ENCODE measurements at regions not wholly inside any gene's neighbourhood (a gene's known extent, or its start where the extent isn't known, plus 50 kb on each side); places are given as distances from the start of the nearest gene placed in this dataset.

GRCh38 chr7:118525020-118525419 is 300.5 kb downstream of the ANKRD7 start:
- intact Hi-C loops (cut with DNase I) = no loop called here
- no peak for DNase-seq (ENCODE audit: low spot score)

DNA sequence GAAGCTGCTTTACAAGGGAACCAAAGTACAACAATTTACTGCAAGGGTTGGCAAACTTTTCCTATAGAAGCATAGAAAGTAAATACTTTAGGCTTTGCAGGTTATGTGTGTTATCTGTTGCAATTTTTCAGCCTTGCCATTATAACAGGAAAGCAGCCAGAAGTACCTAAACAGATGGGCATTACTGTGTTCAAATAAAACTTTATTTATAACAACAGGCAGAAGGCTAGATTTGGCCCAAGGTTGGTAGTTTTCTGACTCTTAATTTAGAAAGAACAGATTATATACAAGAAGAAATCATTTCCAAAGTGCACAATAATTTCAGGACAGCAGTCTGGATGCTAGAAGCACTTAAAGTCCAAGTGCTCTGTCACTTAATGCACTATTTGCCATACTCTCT is 307.1 kb downstream of the ANKRD7 start:
- DNase-seq (ENCODE audit: low spot score) = no peak

DNA sequence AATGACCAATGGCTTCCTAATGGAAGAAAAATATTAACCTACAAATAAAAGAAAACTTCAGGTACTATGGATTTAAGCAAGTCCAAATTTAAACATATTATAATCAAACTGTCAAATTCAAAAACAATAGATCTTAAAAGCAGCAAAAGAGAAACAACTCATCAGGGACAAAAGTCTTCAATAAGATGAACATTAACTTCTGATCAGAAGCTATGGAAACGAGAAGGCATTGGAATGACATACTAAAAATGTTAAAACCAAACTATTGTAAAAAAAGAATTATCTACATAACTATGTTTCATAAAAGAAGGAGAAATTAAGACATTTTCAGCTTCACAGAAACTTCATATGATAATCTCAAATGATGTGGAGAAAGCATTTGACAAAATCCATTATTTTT is 334.7 kb downstream of the ANKRD7 start:
- intact Hi-C loops (cut with DNase I) = no loop called here

More for the DNA sequence above, 307.1 kb downstream of the ANKRD7 start:
- intact Hi-C loops (cut with DNase I) = no loop called here

DNA sequence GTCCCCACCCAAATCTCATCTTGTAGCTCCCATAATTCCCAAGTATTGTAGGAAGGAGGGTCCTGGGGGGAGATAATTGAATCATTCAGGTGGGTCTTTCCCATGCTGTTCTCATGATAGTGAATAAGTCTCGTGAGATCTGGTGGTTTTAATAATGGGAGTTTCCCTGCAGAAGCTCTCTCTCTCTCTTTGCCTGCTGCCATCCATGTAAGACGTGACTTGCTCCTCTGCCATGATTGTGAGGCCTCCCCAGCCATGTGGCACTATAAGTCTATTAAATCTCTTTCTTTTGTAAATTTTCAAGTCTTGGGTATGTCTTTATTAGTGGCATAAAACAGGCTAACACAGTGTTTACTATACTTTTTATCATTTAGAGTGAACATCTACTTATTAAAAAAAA is 338.8 kb downstream of the ANKRD7 start:
- intact Hi-C loops (cut with DNase I) = no loop called here
- no peak for DNase-seq (ENCODE audit: low spot score)

More for the DNA sequence above, 334.7 kb downstream of the ANKRD7 start:
- DNase-seq (ENCODE audit: low spot score) = no peak

- intact Hi-C loops (cut with DNase I) = no loop called here
- no peak for DNase-seq (ENCODE audit: low spot score)
These were observed 348.1 kb downstream of the ANKRD7 start for GRCh38 chr7:118572604-118573003.

DNA sequence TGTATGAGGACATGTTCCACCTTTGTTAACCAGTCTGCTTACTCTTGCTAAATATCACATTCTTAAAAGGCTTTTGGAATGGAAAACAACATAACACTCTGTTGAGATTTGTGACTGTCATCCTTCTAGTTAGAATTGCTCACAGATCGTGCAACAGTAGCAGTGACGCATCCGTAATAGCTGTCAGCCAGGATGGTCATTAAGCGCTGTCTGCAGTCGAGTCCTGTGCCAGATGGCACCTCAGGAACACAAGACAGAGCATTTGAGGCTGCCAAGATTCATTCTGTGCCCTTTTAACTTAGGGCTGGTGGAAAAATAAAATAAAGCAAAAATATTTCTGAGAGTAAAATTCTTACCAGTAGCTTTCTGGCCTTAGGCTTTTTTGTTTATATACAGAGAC is 348.6 kb downstream of the ANKRD7 start:
- no peak for DNase-seq (ENCODE audit: low spot score)
- intact Hi-C loops (cut with DNase I) = no loop called here

- no peak for DNase-seq (ENCODE audit: low spot score)
- intact Hi-C loops (cut with DNase I) = no loop called here
These were observed 351.0 kb downstream of the ANKRD7 start for GRCh38 chr7:118575393-118575948.

DNA sequence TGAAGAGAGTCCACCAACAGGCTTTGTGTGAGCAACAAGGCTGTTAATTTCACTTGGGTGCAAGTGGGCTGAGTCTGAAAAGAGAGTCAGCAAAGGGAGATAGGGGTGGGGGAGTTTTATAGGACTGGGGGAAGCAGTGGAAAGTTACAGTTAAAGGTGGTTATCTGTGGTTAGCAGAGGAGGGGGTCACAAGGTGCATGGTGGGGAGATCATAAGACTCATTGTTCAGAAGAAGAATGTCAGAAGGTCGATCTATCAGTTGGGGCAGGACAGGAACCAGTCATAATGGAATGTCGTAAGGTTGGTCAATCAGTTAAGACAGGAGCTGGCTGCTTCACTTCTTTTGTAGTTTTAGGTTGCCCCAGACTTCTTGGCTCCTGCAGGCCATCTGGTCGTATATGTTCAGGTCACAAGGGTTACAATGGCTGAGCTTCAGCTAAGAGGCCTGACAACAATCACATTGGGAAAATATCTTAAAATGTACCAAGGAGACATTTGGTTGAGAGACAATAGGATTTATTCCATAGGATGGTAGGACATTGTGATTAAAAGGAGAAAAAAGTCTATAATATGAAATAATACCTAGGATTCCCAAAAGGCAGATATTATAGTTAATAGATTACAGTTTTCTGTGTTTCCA is 356.4 kb downstream of the ANKRD7 start:
- intact Hi-C loops (cut with DNase I) = no loop called here

GRCh38 chr7:118583641-118584040 is 359.1 kb downstream of the ANKRD7 start:
- DNase-seq (ENCODE audit: low spot score) = no peak
- intact Hi-C loops (cut with DNase I) = no loop called here

More for the DNA sequence above, 356.4 kb downstream of the ANKRD7 start:
- DNase-seq (ENCODE audit: low spot score) = no peak

DNA sequence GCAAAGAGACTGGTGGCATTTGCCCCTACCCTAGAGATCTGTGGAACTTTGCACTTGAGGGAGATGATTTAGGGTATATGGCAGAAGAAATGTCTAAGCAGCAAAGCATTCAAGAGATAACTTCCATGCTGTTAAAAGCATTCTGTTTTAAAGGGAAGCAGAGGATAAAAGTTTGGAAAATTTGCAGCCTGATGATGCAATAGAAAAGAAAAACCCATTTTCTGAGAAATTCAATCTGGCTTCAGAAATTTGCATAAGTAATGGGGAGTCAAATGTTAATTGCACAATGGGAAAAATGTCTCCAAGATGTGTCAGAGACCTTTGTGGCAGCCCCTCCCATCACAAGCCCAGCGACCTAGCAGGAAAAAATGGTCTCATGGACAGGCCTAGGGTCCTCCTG is 361.7 kb downstream of the ANKRD7 start:
- intact Hi-C loops (cut with DNase I) = no loop called here
- no peak for DNase-seq (ENCODE audit: low spot score)

DNA sequence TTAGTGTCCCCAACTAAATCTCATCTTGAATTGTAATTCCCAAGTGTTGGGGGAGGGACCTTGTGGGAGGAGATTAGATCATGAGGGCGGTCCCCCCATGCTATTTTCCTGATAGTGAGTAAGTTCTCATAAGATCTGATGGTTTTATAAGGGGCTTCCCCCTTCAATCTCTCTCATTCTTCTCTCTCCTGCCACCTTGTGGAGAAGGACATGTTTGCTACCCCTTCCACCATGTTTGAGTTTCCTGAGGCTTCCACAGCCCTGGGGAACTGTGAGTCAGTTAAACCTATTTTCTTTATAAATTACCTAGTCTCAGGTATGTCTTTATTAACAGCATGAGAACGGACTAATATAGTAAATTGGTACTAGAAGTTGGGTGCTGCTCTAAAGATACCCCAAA is 365.6 kb downstream of the ANKRD7 start:
- intact Hi-C loops (cut with DNase I) = no loop called here
- no peak for DNase-seq (ENCODE audit: low spot score)

GRCh38 chr7:118602090-118602489 is 377.6 kb downstream of the ANKRD7 start:
- intact Hi-C loops (cut with DNase I) = no loop called here

DNA sequence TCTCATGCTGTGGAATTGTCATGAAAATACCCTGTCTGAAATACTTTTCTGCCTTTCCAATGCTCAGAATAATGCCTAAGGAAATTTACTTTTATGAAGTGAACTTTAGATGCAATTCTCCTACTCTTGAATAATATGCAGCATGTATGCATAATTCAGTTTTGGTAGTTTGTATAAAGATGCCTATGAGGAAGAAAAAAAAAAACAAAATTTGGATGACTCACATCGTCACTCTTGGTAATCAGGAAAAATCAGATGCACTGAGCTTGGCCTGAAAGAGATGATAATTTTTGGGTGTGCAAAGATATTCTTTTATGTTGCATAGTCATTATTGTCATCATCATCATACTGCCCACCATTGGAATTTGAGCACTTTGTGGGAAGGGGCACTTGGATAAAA is 382.1 kb downstream of the ANKRD7 start:
- intact Hi-C loops (cut with DNase I) = no loop called here
- no peak for DNase-seq (ENCODE audit: low spot score)

More at GRCh38 chr7:118602090-118602489, 377.6 kb downstream of the ANKRD7 start:
- no peak for DNase-seq (ENCODE audit: low spot score)

DNA sequence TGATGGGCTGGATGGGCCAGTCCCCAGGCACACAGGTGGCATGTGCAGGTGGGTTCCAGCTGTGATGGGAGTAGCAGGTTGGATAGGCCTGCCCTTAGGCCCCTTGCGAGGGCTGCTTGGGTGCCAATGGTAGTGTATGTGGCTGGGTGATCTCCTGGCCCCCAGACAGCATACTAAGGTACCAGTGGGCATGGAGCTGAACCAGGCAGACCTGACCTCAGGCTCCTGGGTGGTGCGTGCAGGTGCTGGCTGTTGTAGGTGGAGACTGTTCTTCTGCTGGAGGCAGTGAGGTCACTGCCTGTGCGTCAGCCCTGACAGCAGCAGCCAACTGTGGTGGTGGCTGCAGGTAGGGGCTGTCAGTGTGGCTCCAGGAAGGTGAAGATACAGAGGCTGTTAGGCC is 384.7 kb downstream of the ANKRD7 start:
- intact Hi-C loops (cut with DNase I) = no loop called here
- DNase-seq (ENCODE audit: low spot score) = peak; percentile 32

DNA sequence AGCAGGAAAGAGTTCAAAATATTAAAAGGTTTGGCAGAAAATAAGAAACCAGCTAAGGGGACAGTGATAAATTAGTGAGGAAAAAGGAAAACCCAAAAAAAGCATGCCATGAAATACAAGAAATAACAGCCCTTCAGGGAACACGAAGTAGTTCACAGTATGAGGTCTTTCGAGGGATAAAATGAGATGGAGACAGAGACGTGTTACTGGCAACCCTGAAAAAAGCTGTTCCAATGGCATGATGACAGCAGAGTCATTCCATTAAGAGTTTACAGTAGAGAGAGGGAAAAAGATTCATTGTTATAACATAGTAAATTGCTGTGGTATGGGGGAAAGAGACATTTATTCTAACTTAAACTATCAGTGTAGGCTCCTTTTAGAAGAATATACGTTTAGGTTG is 391.2 kb downstream of the ANKRD7 start:
- intact Hi-C loops (cut with DNase I) = no loop called here
- no peak for DNase-seq (ENCODE audit: low spot score)

GRCh38 chr7:118621810-118622360 is 397.4 kb downstream of the ANKRD7 start:
- no peak for DNase-seq (ENCODE audit: low spot score)
- intact Hi-C loops (cut with DNase I) = no loop called here

GRCh38 chr7:118626739-118627138 is 402.2 kb downstream of the ANKRD7 start:
- intact Hi-C loops (cut with DNase I) = no loop called here
- no peak for DNase-seq (ENCODE audit: low spot score)

DNA sequence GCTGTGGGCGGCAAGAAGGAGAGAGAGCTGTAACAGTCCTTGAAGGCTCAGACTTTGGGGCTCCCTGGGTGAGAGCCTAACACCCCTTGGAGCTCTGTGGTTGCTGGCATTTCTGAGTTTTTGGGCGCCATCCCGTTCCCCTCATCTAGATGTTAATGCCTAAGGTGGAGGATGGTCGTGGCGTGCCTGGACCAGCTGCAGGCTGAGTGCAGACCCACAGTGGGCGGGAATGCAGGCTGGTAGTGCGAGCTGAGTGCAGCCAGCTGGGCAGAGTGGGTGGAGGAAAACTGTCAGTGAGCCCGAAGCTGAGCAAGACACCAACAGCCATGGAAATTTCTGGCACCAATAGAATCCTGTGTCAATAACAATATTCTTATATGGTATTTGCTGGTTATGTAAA is 403.0 kb downstream of the ANKRD7 start:
- intact Hi-C loops (cut with DNase I) = no loop called here
- DNase-seq (ENCODE audit: low spot score) = no peak

GRCh38 chr7:118629898-118630438 is 405.5 kb downstream of the ANKRD7 start:
- intact Hi-C loops (cut with DNase I) = no loop called here
- no peak for DNase-seq (ENCODE audit: low spot score)

DNA sequence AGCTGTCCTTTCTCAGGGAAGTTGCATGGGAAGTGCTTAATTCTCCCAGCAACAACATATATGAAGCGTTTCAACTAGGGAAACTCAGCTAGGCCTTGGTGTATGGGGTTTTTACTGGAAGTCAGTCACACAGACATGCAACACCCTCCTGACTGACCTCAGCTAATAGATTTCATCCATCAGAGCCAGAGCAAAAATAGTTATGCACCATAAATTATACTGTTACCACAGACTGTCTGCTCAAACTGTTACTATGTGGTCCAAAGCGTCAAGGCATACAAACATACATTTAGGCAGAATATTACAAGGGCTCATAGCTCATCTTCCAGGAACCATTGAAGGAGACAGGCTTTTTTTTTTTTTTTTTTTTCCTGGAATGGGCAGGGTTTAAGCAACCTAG is 417.9 kb downstream of the ANKRD7 start:
- intact Hi-C loops (cut with DNase I) = no loop called here
- DNase-seq (ENCODE audit: low spot score) = no peak

DNA sequence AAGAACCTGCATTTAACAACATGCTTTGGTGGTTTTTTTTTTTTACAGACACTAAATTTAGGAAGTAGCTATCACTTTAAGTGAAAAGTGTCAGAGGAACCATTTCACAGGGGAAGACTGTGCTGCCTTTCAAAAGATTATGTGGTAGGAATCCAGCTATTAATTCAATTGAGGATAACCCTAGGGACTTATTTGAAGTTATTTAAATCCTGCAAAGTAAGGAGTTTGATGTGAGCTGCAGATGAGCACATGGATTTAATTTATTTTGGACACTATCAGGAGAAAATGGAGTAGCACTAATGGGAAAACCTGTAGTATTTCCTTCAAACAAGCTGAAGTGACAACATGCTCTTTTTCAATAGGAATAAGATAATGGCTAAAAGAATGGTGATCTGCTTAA is 419.8 kb downstream of the ANKRD7 start:
- intact Hi-C loops (cut with DNase I) = no loop called here
- no peak for DNase-seq (ENCODE audit: low spot score)
